GM23338 (cell line): ENCODE measurements at regions not wholly inside any gene's neighbourhood (a gene's known extent, or its start where the extent isn't known, plus 50 kb on each side); places are given as distances from the start of the nearest gene placed in this dataset.

Experiments used
- ATAC-seq: fragments of 200-7000 bp; cut with Tn5 transposase; 3 replicates; pipeline ENCODE4 v1.9.1; 2020
- DNase-seq: peaks from one replicate; pipeline ENCODE4 v3.0.0-alpha.2; 2015; ENCODE audit warnings: low spot score
- H2AFZ ChIP-seq: fragments of 200-600 bp; sonication (generic); 2 replicates; pipeline ENCODE4 v1.8.0; 2016; ENCODE audit warnings: antibody characterized with exemption, mild to moderate bottlenecking, moderate library complexity
- H3F3A ChIP-seq: fragments of 200-600 bp; sonication (generic); replicated peaks from 2 replicates; pipeline ENCODE4 v1.8.0; 2017; ENCODE audit warnings: antibody characterized with exemption, mixed run types, low read depth
- H3K27ac ChIP-seq: fragments of 200-600 bp; sonication (generic); 2 replicates; pipeline ENCODE4 v1.6.1; 2016; ENCODE audit warnings: low read depth
- H3K27me3 ChIP-seq: fragments of 200-600 bp; sonication (generic); 2 replicates; pipeline ENCODE4 v1.8.0; 2016; ENCODE audit warnings: mild to moderate bottlenecking, mixed run types, moderate library complexity; ENCODE audit not compliant: insufficient read depth
- H3K36me3 ChIP-seq: fragments of 200-600 bp; sonication (generic); 2 replicates; pipeline ENCODE4 v1.8.0; 2016; ENCODE audit warnings: mild to moderate bottlenecking; ENCODE audit not compliant: insufficient read depth
- H3K4me1 ChIP-seq: fragments of 200-600 bp; sonication (generic); 2 replicates; pipeline ENCODE4 v1.8.0; 2016; ENCODE audit warnings: mild to moderate bottlenecking, moderate library complexity; ENCODE audit not compliant: insufficient read depth
- H3K4me2 ChIP-seq: fragments of 200-600 bp; sonication (generic); 2 replicates; pipeline ENCODE4 v1.7.1; 2017; ENCODE audit warnings: mixed run types
- H3K4me3 ChIP-seq: fragments of 200-600 bp; sonication (generic); 2 replicates; pipeline ENCODE4 v1.6.1; 2016; ENCODE audit warnings: mixed run types
- H3K79me2 ChIP-seq: fragments of 200-600 bp; sonication (generic); replicated peaks from 2 replicates; pipeline ENCODE4 v1.8.0; 2017; ENCODE audit warnings: mild to moderate bottlenecking; ENCODE audit not compliant: insufficient read depth
- H3K9me2 ChIP-seq: fragments of 200-600 bp; sonication (generic); 2 replicates; pipeline ENCODE4 v1.8.0; 2017; ENCODE audit not compliant: insufficient read depth
- H4K20me1 ChIP-seq: fragments of 200-600 bp; sonication (generic); replicated peaks from 2 replicates; pipeline ENCODE4 v1.8.0; 2017; ENCODE audit warnings: mild to moderate bottlenecking; ENCODE audit not compliant: insufficient read depth
- H3K27ac Mint-ChIP-seq: 2 replicates; pipeline ENCODE4 v1.8.0; 2020; ENCODE audit warnings: inconsistent platforms, mild to moderate bottlenecking, moderate library complexity, mixed read lengths
- H3K27me3 Mint-ChIP-seq: 3 replicates; pipeline ENCODE4 v1.8.0; 2022; ENCODE audit warnings: low read depth, mild to moderate bottlenecking, moderate library complexity, mixed read lengths, inconsistent platforms; ENCODE audit not compliant: insufficient read depth, poor library complexity
- H3K36me3 Mint-ChIP-seq: 3 replicates; pipeline ENCODE4 v1.8.0; 2021; ENCODE audit warnings: low read depth, mild to moderate bottlenecking, inconsistent platforms, moderate library complexity, mixed read lengths
- H3K4me1 Mint-ChIP-seq: 3 replicates; pipeline ENCODE4 v1.8.0; 2020; ENCODE audit warnings: mild to moderate bottlenecking, inconsistent platforms, mixed read lengths
- H3K4me3 Mint-ChIP-seq: 3 replicates; pipeline ENCODE4 v1.8.0; 2021; ENCODE audit warnings: moderate library complexity, mild to moderate bottlenecking, inconsistent platforms, mixed read lengths
- H3K9me3 Mint-ChIP-seq: 3 replicates; pipeline ENCODE4 v1.8.0; 2020; ENCODE audit warnings: moderate library complexity, mild to moderate bottlenecking, inconsistent platforms, mixed read lengths
- ETS1 ChIP-seq: IDR thresholded peaks from 2 replicates; pipeline ENCODE4 v1.6.1; 2016; ENCODE audit warnings: antibody characterized with exemption
- JUNB ChIP-seq: IDR thresholded peaks from one replicate; pipeline ENCODE4 v1.6.1; 2016; ENCODE audit warnings: antibody characterized with exemption; ENCODE audit not compliant: unreplicated experiment
- NANOG ChIP-seq: IDR thresholded peaks from 2 replicates; pipeline ENCODE4 v1.6.1; 2016; ENCODE audit warnings: antibody characterized with exemption, borderline replicate concordance
- POLR2AphosphoS5 ChIP-seq: IDR thresholded peaks from 2 replicates; pipeline ENCODE4 v1.6.1; 2016; ENCODE audit warnings: antibody characterized with exemption, low read depth
- REST ChIP-seq: IDR thresholded peaks from one replicate; pipeline ENCODE4 v1.6.1; 2018; ENCODE audit warnings: antibody characterized with exemption; ENCODE audit not compliant: unreplicated experiment
- ZNF331 ChIP-seq: fragments of 250-450 bp; sonication (Bioruptor Pico); IDR thresholded peaks from 2 replicates; pipeline ENCODE4 v1.5.0; 2020; ENCODE audit warnings: low read depth, mild to moderate bottlenecking, moderate library complexity
- ZNF462 ChIP-seq: fragments of 250-450 bp; sonication (Bioruptor Pico); IDR thresholded peaks from 2 replicates; pipeline ENCODE4 v1.5.0; 2020; ENCODE audit warnings: mild to moderate bottlenecking, moderate library complexity

GRCh38 chr1:65045022-65045817, 78.9 kb upstream of the JAK1 start:
- Mint-ChIP-seq H3K36me3 (0 out of 3 replicates have a peak, but pooled peaks cover 4% of the 10 kb centered on the region), H3K9me3 (no peaks in the 10 kb centered on the region), H3K4me1 (no peaks in the 10 kb centered on the region), H3K4me3 (no peak overlapping the region), H3K27me3 (peaks cover 3% of the 10 kb centered on the region), H3K27ac (no peak overlapping the region)
- Histone ChIP-seq H3K4me1 (no peaks in the 10 kb centered on the region), H4K20me1 (no peaks in the 10 kb centered on the region), H3K9me2 (no peaks in the 10 kb centered on the region), H3K79me2 (no peaks in the 10 kb centered on the region), H3K4me2 (no peak overlapping the region), H3K4me3 (no peak overlapping the region), H3K27ac (no peak overlapping the region), H2AFZ (no peak overlapping the region), H3F3A (no peaks in the 10 kb centered on the region), H3K27me3 (no peaks in the 10 kb centered on the region), H3K36me3 (no peaks in the 10 kb centered on the region)
- no peak for ATAC-seq
- TF ChIP-seq ZNF462 (CRISPR knock-in tag) (no peak), REST (no peak), NANOG (no peak), POLR2AphosphoS5 (no peak), ZNF331 (CRISPR knock-in tag) (no peak), JUNB (no peak), ETS1 (no peak)
- no peak for DNase-seq
